Ascending aorta (tissue), 2 donors: ENCODE measurements at regions not wholly inside any gene's neighbourhood (a gene's known extent, or its start where the extent isn't known, plus 50 kb on each side); places are given as distances from the start of the nearest gene placed in this dataset.

Experiments
- DNase-seq, 2 donors: peaks; one replicate each; pipeline ENCODE4 v3.0.0-alpha.2; 2019; ENCODE audit warnings: low spot score in 2 of 2
- H3K27ac ChIP-seq, 2 donors: fragments of 200-600 bp; sonication (generic); one replicate each; pipeline ENCODE4 v1.5.1; 2016 to 2017; ENCODE audit warnings: mild to moderate bottlenecking in 1 of 2
- H3K27me3 ChIP-seq: fragments of 200-600 bp; sonication (generic); one replicate; pipeline ENCODE4 v1.5.1; 2017
- H3K36me3 ChIP-seq, 2 donors: fragments of 200-600 bp; sonication (generic); one replicate each; pipeline ENCODE4 v1.5.1; 2016
- H3K4me1 ChIP-seq, 2 donors: fragments of 200-600 bp; sonication (generic); one replicate each; pipeline ENCODE4 v1.5.1; 2016 to 2017; ENCODE audit warnings: mild to moderate bottlenecking in 1 of 2
- H3K4me3 ChIP-seq, 2 donors: fragments of 200-600 bp; sonication (generic); one replicate each; pipeline ENCODE4 v1.5.1; 2016 to 2017; ENCODE audit warnings: mild to moderate bottlenecking in 1 of 2
- H3K9me3 ChIP-seq, 2 donors: fragments of 200-600 bp; sonication (generic); one replicate each; pipeline ENCODE4 v1.5.1; 2016
- CTCF ChIP-seq, 3 experiments: fragments of 200-600 bp in 2 of 3; fragments of 450-650 bp in 1 of 3; sonication (generic) in 2 of 3; IDR thresholded peaks; one replicate each; pipeline ENCODE4 v1.5.1; 2016 to 2019; ENCODE audit warnings: antibody characterized with exemption in 3 of 3, mild to moderate bottlenecking in 1 of 3, moderate library complexity in 1 of 3
- intact Hi-C: fragments of 100-400 bp; cut with DNase I; formaldehyde crosslinking; loops from one replicate; pipeline ENCODE4 v1.15.1; 2023

DNA sequence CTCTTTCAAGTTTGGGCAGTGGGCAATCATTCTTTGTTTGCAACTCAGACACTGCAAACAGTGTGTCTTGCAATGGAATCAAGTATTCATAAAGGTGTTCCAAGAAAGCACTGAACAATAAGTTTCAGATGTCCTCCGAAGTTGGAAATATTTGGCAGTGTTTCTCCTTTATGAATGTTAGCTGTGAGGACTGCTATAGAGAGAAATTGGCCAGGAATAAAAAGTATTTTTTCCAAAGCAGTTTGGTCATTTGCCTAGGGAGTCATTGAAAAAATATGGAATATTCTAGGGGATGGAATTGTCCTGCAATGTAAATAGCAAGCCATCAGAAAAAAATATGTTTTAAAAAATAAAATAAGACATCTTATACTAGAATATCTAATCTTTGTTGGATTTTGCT is 688.6 kb upstream of the SEMA6A start:
- TF ChIP-seq CTCF (IDR thresholded peaks at IDR 0.05): no peak
- no peaks in the 10 kb centered on the region for H3K4me1 ChIP-seq

GRCh38 chr5:117262572-117263131 is 688.0 kb upstream of the SEMA6A start:
- H3K27me3 ChIP-seq: no peaks in the 10 kb centered on the region
- H3K36me3 ChIP-seq: no peaks in the 10 kb centered on the region
- no peak overlapping the region for H3K4me3 ChIP-seq
- intact Hi-C loops: no loop called here
- no peaks in the 10 kb centered on the region for H3K9me3 ChIP-seq
- H3K4me1 ChIP-seq: no peaks in the 10 kb centered on the region
- no peak for TF ChIP-seq CTCF (IDR thresholded peaks at IDR 0.05)
- H3K27ac ChIP-seq: no peak overlapping the region
- DNase-seq: no peak

More for the DNA sequence above, 688.6 kb upstream of the SEMA6A start:
- Histone ChIP-seq H3K27ac (no peak overlapping the region), H3K9me3 (no peaks in the 10 kb centered on the region), H3K4me3 (no peak overlapping the region), H3K36me3 (no peaks in the 10 kb centered on the region), H3K27me3 (no peaks in the 10 kb centered on the region)
- no peak for DNase-seq
- intact Hi-C loops: no loop called here

- H3K27me3 ChIP-seq: no peaks in the 10 kb centered on the region
- TF ChIP-seq CTCF (IDR thresholded peaks at IDR 0.05): no peak
- H3K4me1 ChIP-seq: no peaks in the 10 kb centered on the region
- no peak for DNase-seq
- H3K9me3 ChIP-seq: no peaks in the 10 kb centered on the region
- no peak overlapping the region for H3K4me3 ChIP-seq
- intact Hi-C loops: no loop called here
- H3K27ac ChIP-seq: no peak overlapping the region
- H3K36me3 ChIP-seq: no peaks in the 10 kb centered on the region
Observed at GRCh38 chr5:117261948-117262571, 687.4 kb upstream of the SEMA6A start.

DNA sequence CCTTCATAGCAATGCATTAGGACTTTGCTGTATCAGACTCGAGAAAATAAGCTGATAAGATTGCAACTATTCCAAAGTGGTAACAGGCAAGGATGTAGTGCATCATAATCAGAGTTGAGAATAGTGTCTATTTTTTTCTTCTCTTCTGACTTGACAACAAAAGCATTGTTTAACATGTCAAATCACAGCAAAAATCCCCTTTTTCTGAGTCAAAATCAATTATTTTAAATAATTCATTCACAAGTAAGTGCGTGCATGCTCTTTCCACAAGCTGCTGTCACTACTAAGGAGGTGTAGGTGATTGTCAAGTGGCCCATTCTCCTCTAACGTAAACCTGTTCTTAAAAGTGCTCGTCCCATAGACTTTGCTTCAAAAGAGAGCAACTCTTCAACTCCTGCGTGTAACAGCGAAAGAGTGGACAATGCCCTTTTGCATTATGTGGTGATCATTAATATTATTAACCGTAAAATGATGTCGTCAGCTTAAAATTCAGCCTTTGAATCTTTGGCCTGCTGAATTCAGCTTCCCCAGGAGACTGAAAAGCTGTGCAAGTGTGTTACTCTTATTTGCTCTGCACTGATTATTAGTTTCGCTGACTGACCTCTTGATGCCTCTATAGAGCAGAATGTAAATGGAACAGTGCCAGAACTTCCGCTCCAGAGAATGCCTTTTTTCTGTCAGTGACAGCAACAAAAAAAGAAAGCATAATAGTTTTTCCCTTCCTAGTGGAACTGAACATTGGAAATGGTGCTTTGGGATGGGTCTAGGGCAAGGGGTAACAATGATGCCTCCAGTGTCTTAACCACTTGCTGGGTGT is 680.8 kb upstream of the SEMA6A start:
- intact Hi-C loops: no loop called here
- Histone ChIP-seq H3K27ac (no peak overlapping the region), H3K4me3 (no peak overlapping the region), H3K4me1 (no peaks in the 10 kb centered on the region), H3K27me3 (no peaks in the 10 kb centered on the region), H3K9me3 (no peaks in the 10 kb centered on the region), H3K36me3 (no peaks in the 10 kb centered on the region)
- no peak for DNase-seq
- no peak for TF ChIP-seq CTCF (IDR thresholded peaks at IDR 0.05)

DNA sequence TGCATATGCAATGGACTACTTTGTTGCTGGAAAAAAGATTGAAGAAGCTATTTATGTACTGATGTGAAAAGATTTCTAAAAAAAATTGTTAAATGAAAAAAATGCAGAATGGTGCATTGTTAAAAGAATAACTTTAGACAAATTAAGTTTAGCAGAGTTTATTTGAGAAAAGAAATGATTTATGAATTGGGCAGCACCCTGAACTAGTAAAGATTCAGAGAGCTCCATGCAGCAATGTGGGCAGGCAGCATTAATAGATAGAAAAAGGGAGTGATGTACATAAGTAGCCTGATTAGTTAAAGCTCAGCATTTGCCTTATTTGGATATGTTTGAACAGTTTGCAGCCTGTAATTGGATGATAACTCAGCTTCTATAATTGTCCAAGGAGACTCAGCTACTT is 677.9 kb upstream of the SEMA6A start:
- no peak for TF ChIP-seq CTCF (IDR thresholded peaks at IDR 0.05)
- intact Hi-C loops: no loop called here
- Histone ChIP-seq H3K36me3 (no peaks in the 10 kb centered on the region), H3K27me3 (no peaks in the 10 kb centered on the region), H3K4me3 (no peak overlapping the region), H3K4me1 (no peaks in the 10 kb centered on the region), H3K9me3 (no peaks in the 10 kb centered on the region), H3K27ac (no peak overlapping the region)
- no peak for DNase-seq
